ENCODE measurements at regions not wholly inside any gene's neighbourhood (a gene's known extent, or its start where the extent isn't known, plus 50 kb on each side); places are given as distances from the start of the nearest gene placed in this dataset.

GRCh38 chr11:26937386-26937785, 56.5 kb upstream of the FIBIN start:
- TF ChIP-seq CTCF (IDR thresholded peaks at IDR 0.05), result no peak
- no peak for TF ChIP-seq POLR2A (IDR thresholded peaks at IDR 0.05)

Measured in body of pancreas (tissue), 4 donors.